H9 (cell line): ENCODE measurements at regions not wholly inside any gene's neighbourhood (a gene's known extent, or its start where the extent isn't known, plus 50 kb on each side); places are given as distances from the start of the nearest gene placed in this dataset.

Experiments
- DNase-seq: peaks from one replicate; pipeline ENCODE4 v3.0.0-alpha.2; 2017
- H2AFZ ChIP-seq: one replicate; pipeline ENCODE4 v1.6.1; 2013; ENCODE audit warnings: mild to moderate bottlenecking, low read length, control low read depth, moderate library complexity
- H2AK5ac ChIP-seq: 2 replicates; pipeline ENCODE4 v1.6.1; 2013; ENCODE audit warnings: low read length, control low read depth, mixed read lengths; ENCODE audit not compliant: insufficient read length
- H2BK120ac ChIP-seq: one replicate; pipeline ENCODE4 v1.6.1; 2013; ENCODE audit warnings: low read depth, mild to moderate bottlenecking, low read length, control low read depth, inconsistent platforms; ENCODE audit not compliant: poor library complexity, severe bottlenecking
- H2BK12ac ChIP-seq: 2 replicates; pipeline ENCODE4 v1.6.1; 2013; ENCODE audit warnings: low read length, control low read depth, mixed read lengths, low read depth; ENCODE audit not compliant: insufficient read length
- H2BK15ac ChIP-seq: 2 replicates; pipeline ENCODE4 v1.6.1; 2013; ENCODE audit warnings: low read depth, low read length, control low read depth
- H2BK20ac ChIP-seq: one replicate; pipeline ENCODE4 v1.6.1; 2013; ENCODE audit warnings: low read depth, mild to moderate bottlenecking, low read length, control low read depth, inconsistent platforms; ENCODE audit not compliant: poor library complexity, severe bottlenecking
- H2BK5ac ChIP-seq: 2 replicates; pipeline ENCODE4 v1.6.1; 2013; ENCODE audit warnings: low read length, control low read depth, mixed read lengths; ENCODE audit not compliant: insufficient read length
- H3K14ac ChIP-seq: 2 replicates; pipeline ENCODE4 v1.6.1; 2013; ENCODE audit warnings: low read length, control low read depth; ENCODE audit not compliant: insufficient read depth
- H3K18ac ChIP-seq: 2 replicates; pipeline ENCODE4 v1.6.1; 2013; ENCODE audit warnings: low read depth, mild to moderate bottlenecking, mixed read lengths, low read length, control low read depth; ENCODE audit not compliant: insufficient read length
- H3K23ac ChIP-seq: 2 replicates; pipeline ENCODE4 v1.6.1; 2013; ENCODE audit warnings: low read length, control low read depth, mixed read lengths, low read depth; ENCODE audit not compliant: insufficient read length
- H3K23me2 ChIP-seq: 2 replicates; pipeline ENCODE4 v1.6.1; 2013; ENCODE audit warnings: low read depth, mild to moderate bottlenecking, mixed read lengths, low read length, control low read depth; ENCODE audit not compliant: insufficient read length, poor library complexity, severe bottlenecking
- H3K27ac ChIP-seq: 2 replicates; pipeline ENCODE4 v1.5.1; 2013; ENCODE audit warnings: low read length, control low read depth, mixed read lengths, low read depth; ENCODE audit not compliant: insufficient read length
- H3K27me3 ChIP-seq: 2 replicates; pipeline ENCODE4 v1.6.1; 2013; ENCODE audit warnings: low read length, control low read depth, inconsistent platforms; ENCODE audit not compliant: insufficient read depth
- H3K4ac ChIP-seq: 2 replicates; pipeline ENCODE4 v1.6.1; 2013; ENCODE audit warnings: low read depth, mild to moderate bottlenecking, control low read depth, inconsistent platforms, low read length, moderate library complexity
- H3K4me1 ChIP-seq: 2 replicates; pipeline ENCODE4 v1.6.1; 2013; ENCODE audit warnings: low read length, control low read depth, inconsistent platforms; ENCODE audit not compliant: insufficient read depth
- H3K4me2 ChIP-seq: 2 replicates; pipeline ENCODE4 v1.6.1; 2013; ENCODE audit warnings: low read length, control low read depth, mixed read lengths; ENCODE audit not compliant: insufficient read length, insufficient read depth
- H3K56ac ChIP-seq: 2 replicates; pipeline ENCODE4 v1.6.1; 2013; ENCODE audit warnings: low read depth, mild to moderate bottlenecking, mixed read lengths, low read length, control low read depth; ENCODE audit not compliant: insufficient read length
- H3K79me1 ChIP-seq: 2 replicates; pipeline ENCODE4 v1.6.1; 2013; ENCODE audit warnings: low read depth, mild to moderate bottlenecking, moderate library complexity, low read length, control low read depth, inconsistent platforms; ENCODE audit not compliant: insufficient read depth, poor library complexity, severe bottlenecking
- H3K79me2 ChIP-seq: 2 replicates; pipeline ENCODE4 v1.6.1; 2013; ENCODE audit warnings: low read length, control low read depth, inconsistent platforms; ENCODE audit not compliant: insufficient read depth
- H3K9ac ChIP-seq: 2 replicates; pipeline ENCODE4 v1.6.1; 2013; ENCODE audit warnings: low read length, control low read depth, mixed read lengths; ENCODE audit not compliant: insufficient read length; ENCODE audit errors: extremely low read depth
- H3K9me3 ChIP-seq: one replicate; pipeline ENCODE4 v1.6.1; 2013; ENCODE audit warnings: low read depth, low read length, inconsistent platforms; ENCODE audit not compliant: control insufficient read depth
- H3T11ph ChIP-seq: one replicate; pipeline ENCODE4 v1.6.1; 2013; ENCODE audit warnings: mild to moderate bottlenecking, low read length, control low read depth, inconsistent platforms
- H4K20me1 ChIP-seq: one replicate; pipeline ENCODE4 v1.6.1; 2013; ENCODE audit not compliant: control insufficient read depth, insufficient read length, insufficient read depth
- H4K5ac ChIP-seq: 2 replicates; pipeline ENCODE4 v1.6.1; 2013; ENCODE audit warnings: low read depth, mild to moderate bottlenecking, mixed read lengths, low read length, control low read depth; ENCODE audit not compliant: insufficient read length
- H4K8ac ChIP-seq: replicated peaks from 2 replicates; pipeline ENCODE4 v1.6.1; 2013; ENCODE audit warnings: low read length, control low read depth, mixed read lengths, low read depth; ENCODE audit not compliant: insufficient read length
- H4K91ac ChIP-seq: 2 replicates; pipeline ENCODE4 v1.6.1; 2013; ENCODE audit warnings: low read depth, mild to moderate bottlenecking, moderate library complexity, mixed read lengths, low read length, control low read depth; ENCODE audit not compliant: insufficient read length
- H3K27ac Mint-ChIP-seq, 3 experiments: 2 replicates in 2 of 3; 3 replicates in 1 of 3; pipeline ENCODE4 v1.8.0; 2020 to 2021; ENCODE audit warnings: mixed read lengths in 3 of 3, mild to moderate bottlenecking in 1 of 3, moderate library complexity in 1 of 3
- H3K27me3 Mint-ChIP-seq: 2 replicates; pipeline ENCODE4 v1.8.0; 2021; ENCODE audit warnings: low read depth, mild to moderate bottlenecking, moderate library complexity, mixed read lengths
- H3K36me3 Mint-ChIP-seq, 3 experiments: 2 replicates in 2 of 3; 3 replicates in 1 of 3; pipeline ENCODE4 v1.8.0; 2020 to 2021; ENCODE audit warnings: low read depth in 3 of 3, mixed read lengths in 3 of 3; ENCODE audit not compliant: insufficient read depth in 1 of 3
- H3K4me1 Mint-ChIP-seq, 2 experiments: 2 replicates each; pipeline ENCODE4 v1.8.0; 2020; ENCODE audit warnings: mixed read lengths in 2 of 2
- H3K4me3 Mint-ChIP-seq, 2 experiments: 2 replicates in 1 of 2; 3 replicates in 1 of 2; pipeline ENCODE4 v1.8.0; 2020 to 2021; ENCODE audit warnings: mild to moderate bottlenecking in 2 of 2, mixed read lengths in 2 of 2, moderate library complexity in 1 of 2
- H3K9me3 Mint-ChIP-seq, 2 experiments: 2 replicates in 1 of 2; 3 replicates in 1 of 2; pipeline ENCODE4 v1.8.0; 2020; ENCODE audit warnings: mild to moderate bottlenecking in 2 of 2, mixed read lengths in 2 of 2, moderate library complexity in 1 of 2
- WGBS: extraction: QIAGEN DNeasy Blood & Tissue Kit; methylation state at CpG from one replicate; pipeline ENCODE4 v1.1.7; 2013; ENCODE audit warnings: missing lambda C conversion rate, low lambda C conversion rate, mixed read lengths; ENCODE audit not compliant: insufficient read length; ENCODE audit errors: extremely low coverage; 5-methylcytosine and 5-hydroxymethylcytosine counted together
- TF ChIP-seq, protein P1 (sequence below): fragments of 200-600 bp; sonication (generic); conservative IDR thresholded peaks from 3 replicates; pipeline ENCODE4 v1.8.0; 2021; ENCODE audit warnings: antibody characterized with exemption, mild to moderate bottlenecking

- peaks cover 0 to 3% of the 10 kb centered on the region in 2 experiments; a peak in 2 of 5 replicates for H3K9me3 Mint-ChIP-seq
- Histone ChIP-seq H2BK15ac (no peak overlapping the region), H4K20me1 (no peaks in the 10 kb centered on the region), H2BK12ac (no peak overlapping the region), H3K4me2 (no peak overlapping the region), H3T11ph (no peak overlapping the region), H4K8ac (no peak overlapping the region), H3K23me2 (no peaks in the 10 kb centered on the region), H3K27me3 (no peaks in the 10 kb centered on the region), H3K14ac (no peak overlapping the region), H3K9me3 (no peaks in the 10 kb centered on the region), H3K4me1 (no peaks in the 10 kb centered on the region), H2AK5ac (no peak overlapping the region), H2BK120ac (no peak overlapping the region), H2BK5ac (no peak overlapping the region), H4K91ac (no peak overlapping the region), H3K79me1 (no peaks in the 10 kb centered on the region), H2BK20ac (no peak overlapping the region), H3K9ac (no peak overlapping the region), H2AFZ (no peak overlapping the region), H4K5ac (no peak overlapping the region), H3K79me2 (no peaks in the 10 kb centered on the region), H3K23ac (no peak overlapping the region), H3K27ac (no peak overlapping the region), H3K56ac (no peak overlapping the region), H3K18ac (no peak overlapping the region), H3K4ac (no peak overlapping the region)
- no CpG with 5 or more reads among the region's 12 CpGs for WGBS
- TF ChIP-seq, protein P1, sequence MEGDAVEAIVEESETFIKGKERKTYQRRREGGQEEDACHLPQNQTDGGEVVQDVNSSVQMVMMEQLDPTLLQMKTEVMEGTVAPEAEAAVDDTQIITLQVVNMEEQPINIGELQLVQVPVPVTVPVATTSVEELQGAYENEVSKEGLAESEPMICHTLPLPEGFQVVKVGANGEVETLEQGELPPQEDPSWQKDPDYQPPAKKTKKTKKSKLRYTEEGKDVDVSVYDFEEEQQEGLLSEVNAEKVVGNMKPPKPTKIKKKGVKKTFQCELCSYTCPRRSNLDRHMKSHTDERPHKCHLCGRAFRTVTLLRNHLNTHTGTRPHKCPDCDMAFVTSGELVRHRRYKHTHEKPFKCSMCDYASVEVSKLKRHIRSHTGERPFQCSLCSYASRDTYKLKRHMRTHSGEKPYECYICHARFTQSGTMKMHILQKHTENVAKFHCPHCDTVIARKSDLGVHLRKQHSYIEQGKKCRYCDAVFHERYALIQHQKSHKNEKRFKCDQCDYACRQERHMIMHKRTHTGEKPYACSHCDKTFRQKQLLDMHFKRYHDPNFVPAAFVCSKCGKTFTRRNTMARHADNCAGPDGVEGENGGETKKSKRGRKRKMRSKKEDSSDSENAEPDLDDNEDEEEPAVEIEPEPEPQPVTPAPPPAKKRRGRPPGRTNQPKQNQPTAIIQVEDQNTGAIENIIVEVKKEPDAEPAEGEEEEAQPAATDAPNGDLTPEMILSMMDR, result no peak
- H3K4me1 Mint-ChIP-seq, result no peaks in the 10 kb centered on the region
- no peaks in the 10 kb centered on the region for H3K27me3 Mint-ChIP-seq
- DNase-seq, result no peak
- H3K4me3 Mint-ChIP-seq, result no peak overlapping the region
- H3K27ac Mint-ChIP-seq, result no peak overlapping the region
- no peaks in the 10 kb centered on the region for H3K36me3 Mint-ChIP-seq
Observed at GRCh38 chr2:82527124-82527523, 1932.0 kb downstream of the SUCLG1 start.
